ENCODE measurements at regions not wholly inside any gene's neighbourhood (a gene's known extent, or its start where the extent isn't known, plus 50 kb on each side); places are given as distances from the start of the nearest gene placed in this dataset.

GRCh38 chr2:192574552-192574951 lies 379.8 kb upstream of the TMEFF2 start:
- TF ChIP-seq, protein P1, sequence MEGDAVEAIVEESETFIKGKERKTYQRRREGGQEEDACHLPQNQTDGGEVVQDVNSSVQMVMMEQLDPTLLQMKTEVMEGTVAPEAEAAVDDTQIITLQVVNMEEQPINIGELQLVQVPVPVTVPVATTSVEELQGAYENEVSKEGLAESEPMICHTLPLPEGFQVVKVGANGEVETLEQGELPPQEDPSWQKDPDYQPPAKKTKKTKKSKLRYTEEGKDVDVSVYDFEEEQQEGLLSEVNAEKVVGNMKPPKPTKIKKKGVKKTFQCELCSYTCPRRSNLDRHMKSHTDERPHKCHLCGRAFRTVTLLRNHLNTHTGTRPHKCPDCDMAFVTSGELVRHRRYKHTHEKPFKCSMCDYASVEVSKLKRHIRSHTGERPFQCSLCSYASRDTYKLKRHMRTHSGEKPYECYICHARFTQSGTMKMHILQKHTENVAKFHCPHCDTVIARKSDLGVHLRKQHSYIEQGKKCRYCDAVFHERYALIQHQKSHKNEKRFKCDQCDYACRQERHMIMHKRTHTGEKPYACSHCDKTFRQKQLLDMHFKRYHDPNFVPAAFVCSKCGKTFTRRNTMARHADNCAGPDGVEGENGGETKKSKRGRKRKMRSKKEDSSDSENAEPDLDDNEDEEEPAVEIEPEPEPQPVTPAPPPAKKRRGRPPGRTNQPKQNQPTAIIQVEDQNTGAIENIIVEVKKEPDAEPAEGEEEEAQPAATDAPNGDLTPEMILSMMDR (IDR thresholded peaks at IDR 0.05; ENCODE audit: borderline replicate concordance, insufficient read depth, low read depth, low read length): no peak
- H3K4me3 ChIP-seq (ENCODE audit: low read depth, low read length): no peak overlapping the region

- TF ChIP-seq, protein P1 (IDR thresholded peaks at IDR 0.05; ENCODE audit: borderline replicate concordance, insufficient read depth, low read depth, low read length): no peak
- no peak overlapping the region for H3K4me3 ChIP-seq (ENCODE audit: low read depth, low read length)
Measured at GRCh38 chr2:192571636-192572035, 376.9 kb upstream of the TMEFF2 start.

- TF ChIP-seq, protein P1 (IDR thresholded peaks at IDR 0.05; ENCODE audit: borderline replicate concordance, insufficient read depth, low read depth, low read length): no peak
- H3K4me3 ChIP-seq (ENCODE audit: low read depth, low read length): no peak overlapping the region
Measured at GRCh38 chr2:192570788-192571187, 376.1 kb upstream of the TMEFF2 start.

DNA sequence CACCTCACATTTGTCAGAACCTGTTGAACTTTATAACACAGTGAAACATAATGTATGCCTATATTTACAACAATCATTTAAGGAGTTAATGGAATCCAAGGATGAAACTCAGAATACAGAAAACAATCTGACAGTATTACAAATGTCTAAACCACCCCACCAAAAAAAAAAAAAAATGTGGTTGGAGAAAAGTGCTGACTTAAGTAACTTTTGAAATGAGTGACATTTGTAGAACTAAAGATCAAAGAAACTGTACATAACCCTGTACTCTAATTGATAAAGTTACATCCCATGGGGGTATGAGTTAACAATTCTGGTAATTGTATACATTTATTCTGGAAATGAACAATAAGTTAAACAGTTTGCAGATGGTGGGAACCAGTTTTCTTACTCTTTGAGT lies 372.1 kb upstream of the TMEFF2 start:
- no peak overlapping the region for H3K4me3 ChIP-seq (ENCODE audit: low read depth, low read length)
- TF ChIP-seq, protein P1 (IDR thresholded peaks at IDR 0.05; ENCODE audit: borderline replicate concordance, insufficient read depth, low read depth, low read length): no peak

- no peak overlapping the region for H3K4me3 ChIP-seq (ENCODE audit: low read depth, low read length)
- TF ChIP-seq, protein P1 (IDR thresholded peaks at IDR 0.05; ENCODE audit: borderline replicate concordance, insufficient read depth, low read depth, low read length): no peak
Measured at GRCh38 chr2:192560326-192560725, 365.6 kb upstream of the TMEFF2 start.

GRCh38 chr2:192559587-192559986 lies 364.9 kb upstream of the TMEFF2 start:
- TF ChIP-seq, protein P1 (IDR thresholded peaks at IDR 0.05; ENCODE audit: borderline replicate concordance, insufficient read depth, low read depth, low read length): no peak
- H3K4me3 ChIP-seq (ENCODE audit: low read depth, low read length): no peak overlapping the region

GRCh38 chr2:192558637-192559036 lies 363.9 kb upstream of the TMEFF2 start:
- no peak overlapping the region for H3K4me3 ChIP-seq (ENCODE audit: low read depth, low read length)
- TF ChIP-seq, protein P1 (IDR thresholded peaks at IDR 0.05; ENCODE audit: borderline replicate concordance, insufficient read depth, low read depth, low read length): no peak
